OCI-LY7 (cell line): ENCODE measurements at regions not wholly inside any gene's neighbourhood (a gene's known extent, or its start where the extent isn't known, plus 50 kb on each side); places are given as distances from the start of the nearest gene placed in this dataset.

Experiments
- EZH2phosphoT487 ChIP-seq: fragments of 200-600 bp; sonication (generic); IDR thresholded peaks from 2 replicates; pipeline ENCODE4 v1.6.1; 2018; ENCODE audit warnings: low read depth, borderline replicate concordance, mild to moderate bottlenecking, mixed run types, antibody characterized with exemption, low read length, moderate library complexity, mixed read lengths
- TF ChIP-seq, protein P1 (sequence below): fragments of 200-600 bp; sonication (generic); conservative IDR thresholded peaks from 2 replicates; pipeline ENCODE4 v1.5.1; 2014; ENCODE audit warnings: mild to moderate bottlenecking, antibody characterized with exemption, low read length, moderate library complexity, mixed read lengths

DNA sequence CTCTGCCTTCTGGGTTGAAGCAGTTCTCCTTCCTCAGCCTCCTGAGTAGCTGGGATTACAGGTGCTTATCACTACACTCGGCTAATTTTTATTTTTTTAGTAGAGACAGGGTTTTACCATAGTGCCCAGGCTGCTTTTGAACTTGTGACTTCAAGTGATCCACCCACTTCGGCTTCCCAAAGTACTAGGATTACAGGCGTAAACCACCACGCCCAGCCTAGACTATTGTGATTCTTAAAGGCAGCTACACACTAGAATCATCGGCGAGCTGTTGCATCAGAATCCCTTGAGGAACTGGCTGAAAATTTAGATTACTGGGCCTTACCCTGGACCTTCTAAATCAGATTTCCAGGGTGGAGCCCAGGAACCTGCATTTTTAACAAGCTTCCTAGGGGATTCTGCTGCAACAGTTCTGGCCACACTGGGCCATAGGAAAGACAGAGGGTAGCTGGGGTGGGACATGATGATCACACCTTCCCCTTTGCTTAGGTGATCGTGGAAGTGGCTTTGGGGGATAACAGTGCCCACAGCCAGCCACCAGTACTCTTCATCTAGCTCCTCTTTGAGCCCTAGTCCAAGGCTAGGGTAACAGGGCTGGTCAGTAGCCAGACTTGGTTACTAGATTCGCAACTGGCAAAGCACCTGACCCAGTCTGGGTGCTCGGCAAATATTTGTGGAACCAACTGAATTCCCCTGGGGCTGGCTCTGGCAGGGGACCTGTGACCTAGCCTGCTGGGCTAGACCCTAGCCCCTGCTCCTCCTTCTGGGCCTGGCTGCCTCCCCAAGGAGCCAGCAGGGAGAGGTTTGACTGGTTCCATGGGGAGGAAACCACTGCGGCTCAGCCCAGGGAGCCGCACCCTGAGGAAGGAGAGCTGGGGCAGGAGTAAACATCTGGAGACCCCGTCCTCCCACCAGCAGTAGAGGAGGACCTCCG lies 67.1 kb upstream of the DUSP5 start:
- TF ChIP-seq, protein P1, sequence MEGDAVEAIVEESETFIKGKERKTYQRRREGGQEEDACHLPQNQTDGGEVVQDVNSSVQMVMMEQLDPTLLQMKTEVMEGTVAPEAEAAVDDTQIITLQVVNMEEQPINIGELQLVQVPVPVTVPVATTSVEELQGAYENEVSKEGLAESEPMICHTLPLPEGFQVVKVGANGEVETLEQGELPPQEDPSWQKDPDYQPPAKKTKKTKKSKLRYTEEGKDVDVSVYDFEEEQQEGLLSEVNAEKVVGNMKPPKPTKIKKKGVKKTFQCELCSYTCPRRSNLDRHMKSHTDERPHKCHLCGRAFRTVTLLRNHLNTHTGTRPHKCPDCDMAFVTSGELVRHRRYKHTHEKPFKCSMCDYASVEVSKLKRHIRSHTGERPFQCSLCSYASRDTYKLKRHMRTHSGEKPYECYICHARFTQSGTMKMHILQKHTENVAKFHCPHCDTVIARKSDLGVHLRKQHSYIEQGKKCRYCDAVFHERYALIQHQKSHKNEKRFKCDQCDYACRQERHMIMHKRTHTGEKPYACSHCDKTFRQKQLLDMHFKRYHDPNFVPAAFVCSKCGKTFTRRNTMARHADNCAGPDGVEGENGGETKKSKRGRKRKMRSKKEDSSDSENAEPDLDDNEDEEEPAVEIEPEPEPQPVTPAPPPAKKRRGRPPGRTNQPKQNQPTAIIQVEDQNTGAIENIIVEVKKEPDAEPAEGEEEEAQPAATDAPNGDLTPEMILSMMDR = no peak
- no peak for TF ChIP-seq EZH2phosphoT487
